H1 (cell line): ENCODE measurements at regions not wholly inside any gene's neighbourhood (a gene's known extent, or its start where the extent isn't known, plus 50 kb on each side); places are given as distances from the start of the nearest gene placed in this dataset.
A peak's percentile ranks its signal among the peaks of the same experiment; 100 is the strongest.

Experiments
- CTCF ChIA-PET: fragments of 300-600 bp; sonication (Branson Sonifier 250); formaldehyde crosslinking; loops from one replicate; lab custom pipeline; 2021; ENCODE audit not compliant: partially characterized antibody; lab: Charles Lee
- POLR2A ChIA-PET: fragments of 300-600 bp; sonication (Branson Sonifier 250); formaldehyde crosslinking; loops from one replicate; lab custom pipeline; 2021; ENCODE audit warnings: inconsistent platforms; ENCODE audit not compliant: partially characterized antibody; lab: Charles Lee
- DNase-seq, 2 experiments: peaks; one replicate each; pipeline versions ENCODE4 v3.0.0 to v3.0.0-alpha.2; 2010 to 2022; ENCODE audit warnings: low spot score in 2 of 2, low read depth in 1 of 2, mixed read lengths in 1 of 2
- FAIRE-seq: peaks from 2 replicates; lab custom pipeline; 2011; peaks lifted over from hg19 to GRCh38; lab: Jason Lieb, UNC
- H2AFZ ChIP-seq: 2 replicates; pipeline ENCODE4 v1.8.1; 2012; ENCODE audit warnings: low read length, inconsistent platforms
- H2AK5ac ChIP-seq: 2 replicates; pipeline ENCODE4 v1.6.1; 2013; ENCODE audit warnings: low read depth, low read length
- H2BK120ac ChIP-seq: replicated peaks from 2 replicates; pipeline ENCODE3; 2013; ENCODE audit warnings: low read depth, low read length, inconsistent platforms
- H2BK12ac ChIP-seq: 2 replicates; pipeline ENCODE4 v1.6.1; 2013; ENCODE audit warnings: low read depth, low read length
- H2BK15ac ChIP-seq: 2 replicates; pipeline ENCODE4 v1.6.1; 2013; ENCODE audit warnings: low read length
- H2BK20ac ChIP-seq: 2 replicates; pipeline ENCODE4 v1.6.1; 2013; ENCODE audit warnings: low read length
- H2BK5ac ChIP-seq: 2 replicates; pipeline ENCODE4 v1.6.1; 2013; ENCODE audit warnings: low read depth, low read length
- H3K14ac ChIP-seq: 2 replicates; pipeline ENCODE4 v1.6.1; 2013; ENCODE audit warnings: inconsistent platforms; ENCODE audit not compliant: insufficient read length
- H3K18ac ChIP-seq: 2 replicates; pipeline ENCODE4 v1.6.1; 2013; ENCODE audit warnings: low read length; ENCODE audit errors: extremely low read depth
- H3K23ac ChIP-seq: 2 replicates; pipeline ENCODE4 v1.6.1; 2013; ENCODE audit warnings: inconsistent platforms; ENCODE audit not compliant: insufficient read length
- H3K23me2 ChIP-seq: 2 replicates; pipeline ENCODE4 v1.6.1; 2013; ENCODE audit warnings: low read depth, low read length
- H3K27ac ChIP-seq: 2 replicates; pipeline ENCODE4 v1.6.1; 2011; ENCODE audit warnings: low read depth, low read length, inconsistent platforms
- H3K27me3 ChIP-seq, 4 experiments: replicated peaks in 1 of 4; 1 replicate in 1 of 4; 2 replicates in 3 of 4; pipeline versions ENCODE4 v1.6.1 to v1.8.1; 2011 to 2013; ENCODE audit warnings: low read length in 3 of 4, mild to moderate bottlenecking in 3 of 4, inconsistent platforms in 2 of 4, mixed read lengths in 2 of 4, moderate library complexity in 1 of 4; ENCODE audit not compliant: control insufficient read depth in 3 of 4, insufficient read depth in 3 of 4; ENCODE audit errors: extremely low read depth in 1 of 4
- H3K36me3 ChIP-seq, 4 experiments: 2 replicates each; pipeline versions ENCODE4 v1.6.1 to v1.8.1; 2011 to 2013; ENCODE audit warnings: mild to moderate bottlenecking in 4 of 4, low read length in 3 of 4, moderate library complexity in 2 of 4, control low read depth in 1 of 4, inconsistent platforms in 1 of 4; ENCODE audit not compliant: insufficient read depth in 4 of 4, control insufficient read depth in 2 of 4
- H3K4ac ChIP-seq: replicated peaks from 2 replicates; pipeline ENCODE3; 2013; ENCODE audit warnings: low read length, low read depth, mixed read lengths, inconsistent platforms; ENCODE audit not compliant: insufficient read length
- H3K4me1 ChIP-seq, 4 experiments: replicated peaks in 1 of 4; 1 replicate in 1 of 4; 2 replicates in 3 of 4; pipeline versions ENCODE4 v1.6.1 to v1.8.1; 2011 to 2013; ENCODE audit warnings: low read length in 3 of 4, inconsistent platforms in 2 of 4, mixed read lengths in 1 of 4; ENCODE audit not compliant: insufficient read depth in 4 of 4, control insufficient read depth in 3 of 4
- H3K4me2 ChIP-seq, 2 experiments: 2 replicates each; pipeline versions ENCODE4 v1.6.1 to v1.8.1; 2011 to 2013; ENCODE audit warnings: low read depth in 2 of 2, low read length in 2 of 2, control low read depth in 1 of 2, inconsistent platforms in 1 of 2, mild to moderate bottlenecking in 1 of 2; ENCODE audit not compliant: insufficient read depth in 1 of 2
- H3K4me3 ChIP-seq, 4 experiments: fragments of 200-600, 300-600 bp in 1 of 4; sonication (generic), shearing (Covaris generic), sonication (Bioruptor Twin) in 1 of 4; 2 replicates each; pipeline versions ENCODE4 v1.5.1 to v1.8.1; 2011 to 2016; ENCODE audit warnings: low read length in 4 of 4, low read depth in 3 of 4, control low read depth in 2 of 4, inconsistent platforms in 2 of 4, mild to moderate bottlenecking in 2 of 4, mixed read lengths in 1 of 4, moderate library complexity in 1 of 4; ENCODE audit not compliant: insufficient read depth in 2 of 4; ENCODE audit errors: extremely low read depth in 1 of 4
- H3K56ac ChIP-seq: replicated peaks from 2 replicates; pipeline ENCODE3; 2013; ENCODE audit warnings: low read depth, mild to moderate bottlenecking, mixed read lengths, low read length, inconsistent platforms; ENCODE audit not compliant: insufficient read length
- H3K79me1 ChIP-seq: 2 replicates; pipeline ENCODE4 v1.6.1; 2013; ENCODE audit warnings: low read depth, low read length, control low read depth
- H3K79me2 ChIP-seq, 2 experiments: 2 replicates each; pipeline versions ENCODE4 v1.6.1 to v1.8.1; 2012 to 2013; ENCODE audit warnings: low read length in 2 of 2, mild to moderate bottlenecking in 2 of 2, inconsistent platforms in 1 of 2; ENCODE audit not compliant: insufficient read depth in 2 of 2, control insufficient read depth in 1 of 2
- H3K9ac ChIP-seq, 4 experiments: replicated peaks in 1 of 4; 1 replicate in 1 of 4; 2 replicates in 3 of 4; pipeline versions ENCODE4 v1.6.1 to v1.8.1; 2011 to 2013; ENCODE audit warnings: low read depth in 3 of 4, low read length in 3 of 4, control low read depth in 2 of 4, mild to moderate bottlenecking in 2 of 4, moderate library complexity in 2 of 4, inconsistent platforms in 1 of 4; ENCODE audit errors: extremely low read depth in 1 of 4
- H3K9me3 ChIP-seq, 2 experiments: 2 replicates each; pipeline versions ENCODE4 v1.6.1 to v1.8.1; 2012 to 2013; ENCODE audit warnings: mild to moderate bottlenecking in 2 of 2, moderate library complexity in 2 of 2, control low read depth in 1 of 2, inconsistent platforms in 1 of 2, low read depth in 1 of 2, low read length in 1 of 2, mixed read lengths in 1 of 2; ENCODE audit not compliant: insufficient read depth in 2 of 2
- H4K20me1 ChIP-seq, 2 experiments: replicated peaks in 1 of 2; 2 replicates each; pipeline versions ENCODE3 to v1.8.1; 2011 to 2013; ENCODE audit warnings: inconsistent platforms in 2 of 2, low read length in 2 of 2, mild to moderate bottlenecking in 1 of 2; ENCODE audit not compliant: insufficient read depth in 2 of 2, control insufficient read depth in 1 of 2
- H4K5ac ChIP-seq: 2 replicates; pipeline ENCODE4 v1.6.1; 2013; ENCODE audit warnings: low read length, low read depth, mixed read lengths, inconsistent platforms; ENCODE audit not compliant: insufficient read length
- H4K8ac ChIP-seq: 2 replicates; pipeline ENCODE4 v1.8.0; 2013; ENCODE audit warnings: mild to moderate bottlenecking, moderate library complexity, low read length, inconsistent platforms; ENCODE audit not compliant: insufficient read depth; ENCODE audit errors: extremely low read depth
- H4K91ac ChIP-seq: replicated peaks from 2 replicates; pipeline ENCODE3; 2013; ENCODE audit warnings: low read length, mixed read lengths, inconsistent platforms; ENCODE audit not compliant: insufficient read length
- ASH2L ChIP-seq: fragments of 200-600, 300-600 bp; sonication (generic); IDR thresholded peaks from one replicate; pipeline ENCODE4 v1.7.1; 2017; ENCODE audit warnings: low read length
- GTF2F1 ChIP-seq: IDR thresholded peaks from 2 replicates; pipeline ENCODE4 v1.6.1; 2012; ENCODE audit warnings: low read depth, low read length, improper control_type of control experiment, borderline replicate concordance
- HDAC6 ChIP-seq: IDR thresholded peaks from one replicate; pipeline ENCODE4 v1.7.1; 2012; ENCODE audit warnings: low read depth, mild to moderate bottlenecking, inconsistent platforms, low read length, moderate library complexity
- POLR2A ChIP-seq, 2 experiments: IDR thresholded peaks; 1 replicate in 1 of 2; 2 replicates in 1 of 2; pipeline ENCODE4 v1.6.1; 2011; ENCODE audit warnings: low read depth in 2 of 2, low read length in 2 of 2, mild to moderate bottlenecking in 2 of 2; ENCODE audit errors: control extremely low read depth in 1 of 2
- POLR2AphosphoS5 ChIP-seq: IDR thresholded peaks from 2 replicates; pipeline ENCODE4 v1.6.1; 2011; ENCODE audit warnings: low read depth, low read length
- RFX5 ChIP-seq: IDR thresholded peaks from 2 replicates; pipeline ENCODE4 v1.6.1; 2011; ENCODE audit warnings: low read depth, low read length, improper control_type of control experiment, borderline replicate concordance
- RXRA ChIP-seq: IDR thresholded peaks from 2 replicates; pipeline ENCODE4 v1.6.1; 2011; ENCODE audit warnings: low read depth, mild to moderate bottlenecking, low read length, moderate library complexity; ENCODE audit not compliant: insufficient read depth
- WGBS, 2 experiments: shearing (Covaris generic) in 1 of 2; methylation state at CpG; one replicate each; pipeline versions ENCODE4 v1.1.6 to v1.1.7; 2013 to 2015; ENCODE audit warnings: low lambda C conversion rate in 2 of 2, mixed read lengths in 2 of 2, inconsistent platforms in 1 of 2, low coverage in 1 of 2, missing lambda C conversion rate in 1 of 2; ENCODE audit not compliant: insufficient replicate concordance in 2 of 2, insufficient coverage in 1 of 2, insufficient read length in 1 of 2; ENCODE audit errors: extremely low coverage in 1 of 2, missing lambda C conversion rate in 1 of 2; 5-methylcytosine and 5-hydroxymethylcytosine counted together
- TF ChIP-seq, protein P1 (sequence below), 3 experiments: IDR thresholded peaks; 1 replicate in 2 of 3; 2 replicates in 1 of 3; pipeline versions ENCODE4 v1.5.1 to v1.6.1; 2011; ENCODE audit warnings: low read length in 3 of 3, mild to moderate bottlenecking in 3 of 3, inconsistent platforms in 2 of 3, low read depth in 1 of 3, moderate library complexity in 1 of 3; ENCODE audit not compliant: insufficient read depth in 1 of 3; ENCODE audit errors: control extremely low read depth in 1 of 3
- TF ChIP-seq, protein P2 (sequence below): IDR thresholded peaks from 2 replicates; pipeline ENCODE4 v1.6.1; 2012; ENCODE audit warnings: inconsistent platforms
- TF ChIP-seq, protein P3 (sequence below): IDR thresholded peaks from 2 replicates; pipeline ENCODE4 v1.6.1; 2012; ENCODE audit warnings: inconsistent platforms

- Histone ChIP-seq H2BK5ac (no peak overlapping the region), H3K9ac (no peak overlapping the region; a peak in 1 of 7 replicates), H4K20me1 (no peaks in the 10 kb centered on the region), H3K36me3 (no peaks in the 10 kb centered on the region), H4K8ac (no peak overlapping the region), H3K23ac (no peak overlapping the region), H3K18ac (peak overlapping the region; percentile 32; the same call in 1 of the 2 replicates), H3K27me3 (no peaks in the 10 kb centered on the region), H4K91ac (no peak overlapping the region), H3K4ac (no peak overlapping the region), H2BK15ac (peak overlapping the region; percentile 61; the same call in 1 of the 2 replicates), H3K4me1 (peaks cover 4 to 16% (median 7%) of the 10 kb centered on the region in 4 experiments; a peak in 6 of 7 replicates), H2BK120ac (no peak overlapping the region), H3K4me2 (no peak overlapping the region), H3K14ac (no peak overlapping the region), H3K23me2 (no peaks in the 10 kb centered on the region; the same call in 1 of the 2 replicates), H3K27ac (no peak overlapping the region), H2BK12ac (peak overlapping the region; percentile 90), H3K79me1 (no peaks in the 10 kb centered on the region), H2BK20ac (no peak overlapping the region), H2AK5ac (peak overlapping the region; percentile 75; the same call in 1 of the 2 replicates), H3K56ac (no peak overlapping the region), H3K4me3 (no peak overlapping the region), H3K79me2 (no peaks in the 10 kb centered on the region), H2AFZ (0 out of 2 replicates have a peak overlapping the region, but pooled peaks have one; percentile 0), H4K5ac (no peak overlapping the region), H3K9me3 (no peaks in the 10 kb centered on the region)
- DNase-seq (peak in 1 of 2 experiments; percentile 39), FAIRE-seq (no peak)
- ChIA-PET POLR2A (interaction anchor here (1.0 to 1.5 kb wide), 3 partner anchors 20 to 95 kb away, joined by 3 to 4 read pairs (median 4); no protein-coding TSS in a partner anchor), CTCF (interaction anchor here (1.2 kb wide), 1 partner anchor 401 kb away, joined by 3 read pairs; the partner anchor contains the start of gene LYPD1)
- 78% methylated on average over 19 of the region's 19 CpGs; no CpG with 5 or more reads in 1 of the 2 experiments for WGBS, 2 experiments
- TF ChIP-seq, protein P1, sequence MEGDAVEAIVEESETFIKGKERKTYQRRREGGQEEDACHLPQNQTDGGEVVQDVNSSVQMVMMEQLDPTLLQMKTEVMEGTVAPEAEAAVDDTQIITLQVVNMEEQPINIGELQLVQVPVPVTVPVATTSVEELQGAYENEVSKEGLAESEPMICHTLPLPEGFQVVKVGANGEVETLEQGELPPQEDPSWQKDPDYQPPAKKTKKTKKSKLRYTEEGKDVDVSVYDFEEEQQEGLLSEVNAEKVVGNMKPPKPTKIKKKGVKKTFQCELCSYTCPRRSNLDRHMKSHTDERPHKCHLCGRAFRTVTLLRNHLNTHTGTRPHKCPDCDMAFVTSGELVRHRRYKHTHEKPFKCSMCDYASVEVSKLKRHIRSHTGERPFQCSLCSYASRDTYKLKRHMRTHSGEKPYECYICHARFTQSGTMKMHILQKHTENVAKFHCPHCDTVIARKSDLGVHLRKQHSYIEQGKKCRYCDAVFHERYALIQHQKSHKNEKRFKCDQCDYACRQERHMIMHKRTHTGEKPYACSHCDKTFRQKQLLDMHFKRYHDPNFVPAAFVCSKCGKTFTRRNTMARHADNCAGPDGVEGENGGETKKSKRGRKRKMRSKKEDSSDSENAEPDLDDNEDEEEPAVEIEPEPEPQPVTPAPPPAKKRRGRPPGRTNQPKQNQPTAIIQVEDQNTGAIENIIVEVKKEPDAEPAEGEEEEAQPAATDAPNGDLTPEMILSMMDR (IDR thresholded peaks at IDR 0.05; ENCODE audit: control extremely low read depth in 1 of 3, insufficient read depth in 1 of 3, low read depth in 1 of 3, low read length in 3 of 3): no peak
- TF ChIP-seq POLR2A (IDR thresholded peaks at IDR 0.05; ENCODE audit: control extremely low read depth in 1 of 2, low read depth in 2 of 2, low read length in 2 of 2): no peak
- TF ChIP-seq POLR2AphosphoS5: no peak
- TF ChIP-seq, protein P2, sequence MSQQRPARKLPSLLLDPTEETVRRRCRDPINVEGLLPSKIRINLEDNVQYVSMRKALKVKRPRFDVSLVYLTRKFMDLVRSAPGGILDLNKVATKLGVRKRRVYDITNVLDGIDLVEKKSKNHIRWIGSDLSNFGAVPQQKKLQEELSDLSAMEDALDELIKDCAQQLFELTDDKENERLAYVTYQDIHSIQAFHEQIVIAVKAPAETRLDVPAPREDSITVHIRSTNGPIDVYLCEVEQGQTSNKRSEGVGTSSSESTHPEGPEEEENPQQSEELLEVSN: no peak
- TF ChIP-seq, protein P3, sequence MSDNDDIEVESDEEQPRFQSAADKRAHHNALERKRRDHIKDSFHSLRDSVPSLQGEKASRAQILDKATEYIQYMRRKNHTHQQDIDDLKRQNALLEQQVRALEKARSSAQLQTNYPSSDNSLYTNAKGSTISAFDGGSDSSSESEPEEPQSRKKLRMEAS: no peak
- TF ChIP-seq RXRA: no peak
- TF ChIP-seq HDAC6: no peak
- TF ChIP-seq ASH2L: no peak
- no peak for TF ChIP-seq RFX5
- no peak for TF ChIP-seq GTF2F1
These were observed 107.3 kb upstream of the ANKRD30BL start for GRCh38 chr2:132268977-132269523.
